ENCODE measurements at regions not wholly inside any gene's neighbourhood (a gene's known extent, or its start where the extent isn't known, plus 50 kb on each side); places are given as distances from the start of the nearest gene placed in this dataset.

GRCh38 chr2:222798528-222798927 is 62.3 kb upstream of the ACSL3 start:
- H4K20me1 ChIP-seq (ENCODE audit: insufficient read depth) = no peaks in the 10 kb centered on the region
- H3K4me1 ChIP-seq (ENCODE audit: control insufficient read depth in 1 of 2, insufficient read depth in 2 of 2, low read length in 2 of 2) = no peaks in the 10 kb centered on the region
- TF ChIP-seq RAD21 (IDR thresholded peaks at IDR 0.05; ENCODE audit: low read depth) = no peak
- no peak for TF ChIP-seq CBX3 (IDR thresholded peaks at IDR 0.05; ENCODE audit: low read depth)
- TF ChIP-seq EZH2 (IDR thresholded peaks at IDR 0.05) = no peak
- TF ChIP-seq ZFX (IDR thresholded peaks at IDR 0.05) = no peak
- TF ChIP-seq FOSL1 (IDR thresholded peaks at IDR 0.05; ENCODE audit: low read depth) = no peak
- TF ChIP-seq TCF7L2 (IDR thresholded peaks at IDR 0.05; ENCODE audit: borderline replicate concordance, extremely low read depth, insufficient read depth, insufficient read length) = no peak
- no peak for TF ChIP-seq EZH2phosphoT487 (IDR thresholded peaks at IDR 0.05; ENCODE audit: borderline replicate concordance)
- TF ChIP-seq JUND (IDR thresholded peaks at IDR 0.05) = no peak
- BruUV-seq (replicated peaks) = no TSS peak
- H3K9me2 ChIP-seq (ENCODE audit: insufficient read depth) = no peaks in the 10 kb centered on the region
- RAD21 ChIA-PET (ENCODE audit: low non-redundant PET in 1 of 2, low total read pairs in 2 of 2, uncharacterized antibody in 2 of 2, unreplicated experiment in 2 of 2) = no interaction called here
- no peaks in the 10 kb centered on the region for H3K27me3 ChIP-seq (ENCODE audit: insufficient read depth, low read length)
- no peaks in the 10 kb centered on the region for H3K79me2 ChIP-seq (ENCODE audit: insufficient read depth, low read length)
- no peaks in the 10 kb centered on the region for H3K36me3 ChIP-seq (ENCODE audit: control insufficient read depth in 1 of 2, insufficient read depth in 2 of 2, low read length in 2 of 2)
- no peaks in the 10 kb centered on the region for H3K9me3 ChIP-seq (ENCODE audit: control insufficient read depth in 1 of 2, insufficient read depth in 1 of 2, low read depth in 1 of 2, low read length in 2 of 2)
- no peak for DNase-seq (ENCODE audit: low read depth, low spot score)
- POLR2A ChIA-PET = no interaction called here
- H3K4me2 ChIP-seq (ENCODE audit: low read length) = no peak overlapping the region
- no peak overlapping the region for H3K27ac ChIP-seq (ENCODE audit: low read depth, low read length)
- ATAC-seq = no peak
- intact Hi-C loops (cut with micrococcal nuclease) = no loop called here
- CTCF ChIA-PET = interaction anchor here (2.5 kb wide), 1 partner anchor 104 kb away, joined by 8 read pairs; no protein-coding TSS in a partner anchor
- no peak overlapping the region for H3K9ac ChIP-seq (ENCODE audit: low read length)
- no peak overlapping the region for H2AFZ ChIP-seq (ENCODE audit: low read depth, low read length, poor library complexity, severe bottlenecking)
- no peak overlapping the region for H3K4me3 ChIP-seq (replicated peaks in 1 of 2; ENCODE audit: low read depth in 1 of 2, low read length in 2 of 2)

GRCh38 chr2:222799262-222799918 is 61.4 kb upstream of the ACSL3 start:
- CTCF ChIA-PET = no interaction called here
- no peak overlapping the region for H3K9ac ChIP-seq (ENCODE audit: low read length)
- no peak overlapping the region for H3K4me2 ChIP-seq (ENCODE audit: low read length)
- H3K36me3 ChIP-seq (ENCODE audit: control insufficient read depth in 1 of 2, insufficient read depth in 2 of 2, low read length in 2 of 2) = no peaks in the 10 kb centered on the region
- no peaks in the 10 kb centered on the region for H4K20me1 ChIP-seq (ENCODE audit: insufficient read depth)
- no peak overlapping the region for H3K27ac ChIP-seq (ENCODE audit: low read depth, low read length)
- H3K4me3 ChIP-seq (replicated peaks in 1 of 2; ENCODE audit: low read depth in 1 of 2, low read length in 2 of 2) = no peak overlapping the region
- H2AFZ ChIP-seq (ENCODE audit: low read depth, low read length, poor library complexity, severe bottlenecking) = no peak overlapping the region
- intact Hi-C loops (cut with micrococcal nuclease) = no loop called here
- H3K79me2 ChIP-seq (ENCODE audit: insufficient read depth, low read length) = no peaks in the 10 kb centered on the region
- DNase-seq (ENCODE audit: low read depth, low spot score) (no peak), ATAC-seq (no peak)
- RAD21 ChIA-PET (ENCODE audit: low non-redundant PET in 1 of 2, low total read pairs in 2 of 2, uncharacterized antibody in 2 of 2, unreplicated experiment in 2 of 2) = no interaction called here
- POLR2A ChIA-PET = no interaction called here
- no peaks in the 10 kb centered on the region for H3K27me3 ChIP-seq (ENCODE audit: insufficient read depth, low read length)
- no peaks in the 10 kb centered on the region for H3K4me1 ChIP-seq (ENCODE audit: control insufficient read depth in 1 of 2, insufficient read depth in 2 of 2, low read length in 2 of 2)
- H3K9me3 ChIP-seq (ENCODE audit: control insufficient read depth in 1 of 2, insufficient read depth in 1 of 2, low read depth in 1 of 2, low read length in 2 of 2) = no peaks in the 10 kb centered on the region
- BruUV-seq (replicated peaks) = no TSS peak
- no peaks in the 10 kb centered on the region for H3K9me2 ChIP-seq (ENCODE audit: insufficient read depth)
- TF ChIP-seq FOSL1 (IDR thresholded peaks at IDR 0.05; ENCODE audit: low read depth) (no peak), REST (IDR thresholded peaks at IDR 0.05; ENCODE audit: low read depth) (no peak), YY1 (IDR thresholded peaks at IDR 0.05; ENCODE audit: extremely low read depth, insufficient replicate concordance, low read depth, low read length) (no peak), ATF3 (IDR thresholded peaks at IDR 0.05) (no peak), ZBTB33 (IDR thresholded peaks at IDR 0.05; ENCODE audit: extremely low read depth, insufficient replicate concordance, low read length) (no peak), POLR2AphosphoS5 (IDR thresholded peaks at IDR 0.05; ENCODE audit: low read depth, low read length) (no peak), JUND (IDR thresholded peaks at IDR 0.05) (no peak), CEBPB (IDR thresholded peaks at IDR 0.05; ENCODE audit: low read depth) (no peak), MAX (IDR thresholded peaks at IDR 0.05) (no peak), EZH2phosphoT487 (IDR thresholded peaks at IDR 0.05; ENCODE audit: borderline replicate concordance) (no peak)
